ENCODE measurements at regions not wholly inside any gene's neighbourhood (a gene's known extent, or its start where the extent isn't known, plus 50 kb on each side); places are given as distances from the start of the nearest gene placed in this dataset.

DNA sequence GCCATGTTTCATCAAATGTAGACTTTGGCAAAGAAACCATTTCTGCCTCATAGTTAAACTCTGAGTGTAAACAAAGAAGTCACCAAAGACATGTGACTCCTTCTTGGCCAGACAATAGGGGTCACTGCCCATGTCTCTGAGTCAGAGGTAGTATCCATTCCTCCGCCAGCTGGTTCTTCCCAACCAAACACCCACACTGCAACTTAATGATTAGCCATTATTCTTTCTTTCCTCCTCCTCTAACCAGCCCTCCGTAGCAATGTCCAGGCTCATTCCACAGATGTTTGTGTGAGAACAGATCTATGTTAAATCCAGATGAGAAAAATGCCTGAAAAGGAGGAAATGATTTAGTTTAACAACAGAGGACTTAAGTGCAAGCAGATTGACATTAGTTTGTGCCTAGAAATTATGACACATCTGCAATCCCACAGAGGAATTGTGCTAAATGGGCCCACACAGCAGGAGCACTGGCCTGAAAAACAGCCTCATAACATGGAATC, 127.9 kb upstream of the SH3BP4 start:
- TF ChIP-seq EZH2 (IDR thresholded peaks at IDR 0.05; ENCODE audit: borderline replicate concordance, low read depth, low read length, severe bottlenecking): no peak
- TF ChIP-seq, protein P1, sequence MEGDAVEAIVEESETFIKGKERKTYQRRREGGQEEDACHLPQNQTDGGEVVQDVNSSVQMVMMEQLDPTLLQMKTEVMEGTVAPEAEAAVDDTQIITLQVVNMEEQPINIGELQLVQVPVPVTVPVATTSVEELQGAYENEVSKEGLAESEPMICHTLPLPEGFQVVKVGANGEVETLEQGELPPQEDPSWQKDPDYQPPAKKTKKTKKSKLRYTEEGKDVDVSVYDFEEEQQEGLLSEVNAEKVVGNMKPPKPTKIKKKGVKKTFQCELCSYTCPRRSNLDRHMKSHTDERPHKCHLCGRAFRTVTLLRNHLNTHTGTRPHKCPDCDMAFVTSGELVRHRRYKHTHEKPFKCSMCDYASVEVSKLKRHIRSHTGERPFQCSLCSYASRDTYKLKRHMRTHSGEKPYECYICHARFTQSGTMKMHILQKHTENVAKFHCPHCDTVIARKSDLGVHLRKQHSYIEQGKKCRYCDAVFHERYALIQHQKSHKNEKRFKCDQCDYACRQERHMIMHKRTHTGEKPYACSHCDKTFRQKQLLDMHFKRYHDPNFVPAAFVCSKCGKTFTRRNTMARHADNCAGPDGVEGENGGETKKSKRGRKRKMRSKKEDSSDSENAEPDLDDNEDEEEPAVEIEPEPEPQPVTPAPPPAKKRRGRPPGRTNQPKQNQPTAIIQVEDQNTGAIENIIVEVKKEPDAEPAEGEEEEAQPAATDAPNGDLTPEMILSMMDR (IDR thresholded peaks at IDR 0.05; ENCODE audit: borderline replicate concordance, extremely low read depth, low read length, poor library complexity, severe bottlenecking): no peak

All from DND-41 (cell line).